ENCODE measurements at regions not wholly inside any gene's neighbourhood (a gene's known extent, or its start where the extent isn't known, plus 50 kb on each side); places are given as distances from the start of the nearest gene placed in this dataset.
"Not testable (repeated sequence)": the region's sequence is repeated elsewhere in the genome, so short reads cannot be mapped to it uniquely, and the experiment has no call there.

DNA sequence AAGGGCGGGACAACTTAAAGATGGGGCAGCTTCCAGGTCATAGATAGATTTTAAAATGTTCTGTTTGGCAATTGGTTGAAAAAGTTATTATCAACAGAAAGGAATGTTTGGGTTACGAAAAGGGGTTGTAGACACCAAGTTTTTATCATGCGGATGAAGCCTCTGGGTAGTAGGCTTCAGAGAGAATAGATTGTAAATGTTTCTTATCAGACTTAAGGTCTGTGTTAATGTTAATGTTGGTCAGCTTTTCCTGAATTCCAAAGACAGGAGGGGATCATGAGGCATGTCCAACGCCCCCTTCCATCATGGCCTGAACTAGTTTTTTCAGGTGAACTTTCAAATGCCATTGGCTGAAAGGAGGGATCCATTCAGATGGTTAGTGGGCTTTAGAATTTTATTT, 84.2 kb upstream of the KIF5B start:
- Histone ChIP-seq H3K79me2 (ENCODE audit: insufficient read depth, low read depth) (no peaks in the 10 kb centered on the region), H3K27ac (no peak overlapping the region), H3K4me2 (no peak overlapping the region), H3K4me1 (ENCODE audit: low read depth, poor library complexity, severe bottlenecking) (no peaks in the 10 kb centered on the region), H3K9ac (no peak overlapping the region), H4K20me1 (ENCODE audit: insufficient read depth) (no peaks in the 10 kb centered on the region), H3K27me3 (ENCODE audit: insufficient read depth, low read depth) (no peaks in the 10 kb centered on the region), H3K36me3 (ENCODE audit: insufficient read depth) (no peaks in the 10 kb centered on the region), H2AFZ (ENCODE audit: low read depth) (no peak overlapping the region), H3K4me3 (IDR thresholded peaks at IDR 0.05; ENCODE audit: insufficient read depth, low read depth, low read length) (no peak overlapping the region)
- TF ChIP-seq, protein P1, sequence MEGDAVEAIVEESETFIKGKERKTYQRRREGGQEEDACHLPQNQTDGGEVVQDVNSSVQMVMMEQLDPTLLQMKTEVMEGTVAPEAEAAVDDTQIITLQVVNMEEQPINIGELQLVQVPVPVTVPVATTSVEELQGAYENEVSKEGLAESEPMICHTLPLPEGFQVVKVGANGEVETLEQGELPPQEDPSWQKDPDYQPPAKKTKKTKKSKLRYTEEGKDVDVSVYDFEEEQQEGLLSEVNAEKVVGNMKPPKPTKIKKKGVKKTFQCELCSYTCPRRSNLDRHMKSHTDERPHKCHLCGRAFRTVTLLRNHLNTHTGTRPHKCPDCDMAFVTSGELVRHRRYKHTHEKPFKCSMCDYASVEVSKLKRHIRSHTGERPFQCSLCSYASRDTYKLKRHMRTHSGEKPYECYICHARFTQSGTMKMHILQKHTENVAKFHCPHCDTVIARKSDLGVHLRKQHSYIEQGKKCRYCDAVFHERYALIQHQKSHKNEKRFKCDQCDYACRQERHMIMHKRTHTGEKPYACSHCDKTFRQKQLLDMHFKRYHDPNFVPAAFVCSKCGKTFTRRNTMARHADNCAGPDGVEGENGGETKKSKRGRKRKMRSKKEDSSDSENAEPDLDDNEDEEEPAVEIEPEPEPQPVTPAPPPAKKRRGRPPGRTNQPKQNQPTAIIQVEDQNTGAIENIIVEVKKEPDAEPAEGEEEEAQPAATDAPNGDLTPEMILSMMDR (conservative IDR thresholded peaks at IDR 0.05; ENCODE audit: low read depth, low read length): no peak

DNA sequence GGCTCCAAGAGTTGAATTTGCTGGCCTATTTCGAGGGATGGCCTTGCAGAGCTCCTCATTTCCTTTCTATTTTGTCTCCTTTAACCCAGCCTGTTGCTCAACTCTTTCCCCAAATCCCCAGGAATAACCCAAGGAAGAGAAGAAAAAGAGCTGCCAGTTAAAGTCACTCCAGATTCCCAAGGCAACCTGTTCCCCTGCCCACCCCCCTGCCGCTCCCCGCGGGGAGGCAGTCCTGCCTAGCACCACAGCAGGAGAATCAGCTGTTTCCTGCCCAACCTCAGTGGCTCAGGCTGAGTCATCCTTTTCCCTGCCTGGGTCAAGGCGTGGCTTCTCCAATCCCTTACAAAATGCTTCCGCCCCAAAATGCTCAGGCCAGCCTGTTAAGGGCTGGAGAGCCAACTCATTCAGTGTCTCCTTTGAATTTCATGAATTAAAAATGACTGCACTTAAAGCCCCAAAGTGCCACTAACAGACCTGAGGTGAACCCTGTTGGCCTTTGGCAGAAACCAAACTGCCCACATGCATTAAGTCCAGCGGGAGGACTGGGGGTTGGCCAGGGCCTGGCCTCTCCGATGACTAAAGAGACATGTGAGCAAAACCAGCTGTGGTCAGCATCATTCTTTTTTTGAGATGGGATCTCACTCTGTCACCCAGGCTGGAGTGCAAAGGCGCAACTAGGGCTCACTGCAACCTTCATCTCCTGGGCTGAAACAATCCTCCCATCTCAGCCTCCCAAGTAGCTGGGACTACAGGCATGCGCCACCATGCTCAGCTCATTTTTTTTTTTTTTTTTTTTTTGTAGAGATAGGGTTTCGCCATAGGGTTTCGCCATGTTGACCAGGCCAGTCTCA, 83.2 kb upstream of the KIF5B start:
- H4K20me1 ChIP-seq (ENCODE audit: insufficient read depth): no peaks in the 10 kb centered on the region
- no peak overlapping the region for H2AFZ ChIP-seq (ENCODE audit: low read depth)
- H3K4me1 ChIP-seq (ENCODE audit: low read depth, poor library complexity, severe bottlenecking): no peaks in the 10 kb centered on the region
- H3K27me3 ChIP-seq (ENCODE audit: insufficient read depth, low read depth): no peaks in the 10 kb centered on the region
- no peaks in the 10 kb centered on the region for H3K79me2 ChIP-seq (ENCODE audit: insufficient read depth, low read depth)
- H3K27ac ChIP-seq: no peak overlapping the region
- H3K36me3 ChIP-seq (ENCODE audit: insufficient read depth): no peaks in the 10 kb centered on the region
- TF ChIP-seq, protein P1 (conservative IDR thresholded peaks at IDR 0.05; ENCODE audit: low read depth, low read length): no peak
- H3K4me3 ChIP-seq (IDR thresholded peaks at IDR 0.05; ENCODE audit: insufficient read depth, low read depth, low read length): no peak overlapping the region
- no peak overlapping the region for H3K4me2 ChIP-seq
- H3K9ac ChIP-seq: no peak overlapping the region

DNA sequence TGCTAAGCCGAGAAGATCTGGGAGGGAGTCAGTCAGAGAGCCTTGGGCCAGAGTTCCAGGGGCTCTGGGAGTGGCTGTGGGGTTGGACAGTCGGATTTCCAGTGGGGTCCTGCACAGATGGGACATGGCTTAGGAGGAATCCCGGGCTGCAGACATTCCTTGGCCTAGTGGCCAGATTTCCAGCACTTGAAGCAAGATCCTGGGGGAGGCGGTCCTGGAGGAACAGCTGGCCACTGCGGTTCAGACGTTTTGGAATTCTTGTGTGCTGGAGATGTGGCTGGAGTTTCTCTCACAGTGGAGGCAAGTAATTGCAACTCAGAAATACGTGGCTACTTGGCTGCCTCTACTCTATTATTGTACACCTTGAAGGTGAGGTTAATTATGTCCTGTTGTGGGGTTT, 80.7 kb upstream of the KIF5B start:
- not testable (repeated sequence) for H3K4me2 ChIP-seq; H3K36me3 ChIP-seq (ENCODE audit: insufficient read depth); H3K9ac ChIP-seq; H3K27me3 ChIP-seq (ENCODE audit: insufficient read depth, low read depth); H3K4me3 ChIP-seq (IDR thresholded peaks at IDR 0.05; ENCODE audit: insufficient read depth, low read depth, low read length); H2AFZ ChIP-seq (ENCODE audit: low read depth); H3K79me2 ChIP-seq (ENCODE audit: insufficient read depth, low read depth); H4K20me1 ChIP-seq (ENCODE audit: insufficient read depth); H3K4me1 ChIP-seq (ENCODE audit: low read depth, poor library complexity, severe bottlenecking); H3K27ac ChIP-seq

DNA sequence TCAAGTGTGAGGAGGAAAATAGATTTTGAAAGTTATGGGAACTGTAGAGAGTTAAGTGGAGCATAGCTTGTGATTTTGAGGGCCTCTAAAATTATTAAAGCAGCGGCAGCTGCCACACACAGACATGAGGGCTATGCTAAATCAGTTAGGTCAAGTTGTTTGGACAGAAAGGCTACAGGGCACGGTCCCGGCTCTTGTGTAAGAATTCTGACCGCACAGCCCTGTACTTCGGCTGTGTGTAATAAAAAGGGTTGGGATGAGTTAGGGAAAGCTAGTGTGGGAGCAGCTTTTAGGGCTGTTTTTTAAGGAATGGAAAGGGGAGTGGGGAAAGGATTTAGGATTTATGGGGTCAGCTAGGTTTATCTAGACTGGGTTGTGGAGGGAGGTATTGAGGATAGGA, 79.6 kb upstream of the KIF5B start:
- H3K9ac ChIP-seq; H3K4me3 ChIP-seq (IDR thresholded peaks at IDR 0.05; ENCODE audit: insufficient read depth, low read depth, low read length); H3K4me2 ChIP-seq; H2AFZ ChIP-seq (ENCODE audit: low read depth); H3K79me2 ChIP-seq (ENCODE audit: insufficient read depth, low read depth); H3K27me3 ChIP-seq (ENCODE audit: insufficient read depth, low read depth); H3K27ac ChIP-seq; H3K36me3 ChIP-seq (ENCODE audit: insufficient read depth); H3K4me1 ChIP-seq (ENCODE audit: low read depth, poor library complexity, severe bottlenecking); H4K20me1 ChIP-seq (ENCODE audit: insufficient read depth): not testable (repeated sequence)

DNA sequence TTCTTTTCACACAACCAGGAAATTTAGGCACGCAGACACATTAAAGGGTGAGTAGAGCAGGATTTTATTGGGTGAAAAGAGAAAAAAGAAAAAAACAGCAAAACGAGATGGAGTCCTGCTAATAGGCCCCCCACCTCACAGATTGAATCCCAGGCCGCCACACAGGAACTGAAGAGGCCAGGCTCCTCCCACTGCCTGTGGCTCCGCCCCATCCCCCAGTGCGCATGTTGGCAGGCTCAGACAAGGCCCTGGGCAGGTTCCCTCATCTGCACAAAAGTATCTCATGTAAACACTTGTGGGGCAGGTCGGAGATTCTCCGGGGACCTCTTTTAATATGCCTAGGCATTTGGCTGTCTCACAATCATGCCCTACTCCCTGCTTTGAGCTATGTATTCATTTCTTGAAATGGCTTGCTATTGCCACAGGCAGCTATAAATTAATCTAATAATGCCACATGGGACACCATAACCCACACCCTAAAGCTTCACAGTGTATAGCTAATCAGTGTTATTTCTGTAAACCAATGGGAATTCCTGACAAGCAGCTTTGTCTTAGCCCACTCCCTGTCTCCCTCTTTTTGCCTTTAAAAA, 76.2 kb upstream of the KIF5B start:
- no peaks in the 10 kb centered on the region for H3K79me2 ChIP-seq (ENCODE audit: insufficient read depth, low read depth)
- TF ChIP-seq, protein P1 (conservative IDR thresholded peaks at IDR 0.05; ENCODE audit: low read depth, low read length): no peak
- no peak overlapping the region for H2AFZ ChIP-seq (ENCODE audit: low read depth)
- no peaks in the 10 kb centered on the region for H4K20me1 ChIP-seq (ENCODE audit: insufficient read depth)
- H3K4me3 ChIP-seq (IDR thresholded peaks at IDR 0.05; ENCODE audit: insufficient read depth, low read depth, low read length): no peak overlapping the region
- no peak overlapping the region for H3K4me2 ChIP-seq
- no peaks in the 10 kb centered on the region for H3K27me3 ChIP-seq (ENCODE audit: insufficient read depth, low read depth)
- no peaks in the 10 kb centered on the region for H3K36me3 ChIP-seq (ENCODE audit: insufficient read depth)
- H3K27ac ChIP-seq: no peak overlapping the region
- H3K4me1 ChIP-seq (ENCODE audit: low read depth, poor library complexity, severe bottlenecking): no peaks in the 10 kb centered on the region
- no peak overlapping the region for H3K9ac ChIP-seq

Data from KMS-11 (cell line).